Activated CD4-positive, alpha-beta T cell treated with anti-CD3 and anti-CD28 coated beads for 1 hour (primary cell): ENCODE measurements at regions not wholly inside any gene's neighbourhood (a gene's known extent, or its start where the extent isn't known, plus 50 kb on each side); places are given as distances from the start of the nearest gene placed in this dataset.
A peak's percentile ranks its signal among the peaks of the same experiment; 100 is the strongest.
"Not testable (repeated sequence)": the region's sequence is repeated elsewhere in the genome, so short reads cannot be mapped to it uniquely, and the experiment has no call there.

Experiments
- DNase-seq: peaks from one replicate; pipeline ENCODE4 v3.0.0-alpha.2; 2020

- DNase-seq = no peak
Observed at GRCh38 chr9:33695856-33696255, 99.5 kb upstream of the PRSS3 start.

GRCh38 chr9:33697171-33697570 lies 98.2 kb upstream of the PRSS3 start:
- DNase-seq = no peak

GRCh38 chr9:33698267-33698666 lies 97.1 kb upstream of the PRSS3 start:
- DNase-seq = no peak

DNA sequence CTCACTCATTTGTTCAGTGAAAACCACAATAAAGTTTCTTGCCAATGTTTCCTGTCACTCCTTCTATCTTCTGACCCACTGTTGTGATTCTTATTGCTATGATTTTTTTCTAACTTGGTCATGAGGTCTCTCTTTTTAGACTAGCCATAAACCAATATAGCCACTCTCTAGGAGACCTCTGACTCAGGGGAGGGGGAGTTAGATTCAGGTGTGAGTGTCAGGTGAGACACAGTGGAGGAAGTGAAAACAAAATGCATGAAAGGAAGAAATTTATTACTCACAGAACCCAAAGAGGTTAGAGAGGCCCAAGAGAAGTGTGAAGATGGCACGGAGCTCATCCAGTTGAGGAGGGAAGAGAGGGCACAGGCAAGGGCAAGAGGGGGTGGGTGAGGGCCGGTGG lies 94.4 kb upstream of the PRSS3 start:
- not testable (repeated sequence) for DNase-seq

GRCh38 chr9:33703430-33704102 lies 91.8 kb upstream of the PRSS3 start:
- DNase-seq = no peak

DNA sequence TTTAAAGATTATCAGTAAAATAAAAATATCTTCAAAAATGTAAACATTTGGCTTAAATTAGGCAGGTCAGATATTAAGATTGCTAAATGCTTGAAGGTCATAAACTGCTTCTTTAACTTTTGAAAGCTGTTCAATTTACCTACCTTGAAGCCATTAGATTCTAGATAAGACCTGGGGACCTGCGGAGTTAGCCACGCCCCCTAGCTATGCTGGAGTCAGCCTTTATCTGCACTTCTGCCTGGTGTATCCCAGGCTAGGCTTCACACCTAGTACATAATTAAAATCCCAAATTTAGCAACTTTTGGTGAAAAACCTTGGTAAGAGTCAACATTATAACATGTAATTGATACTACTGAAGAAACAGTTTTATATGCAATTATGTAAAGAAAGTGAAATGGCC lies 89.9 kb upstream of the PRSS3 start:
- DNase-seq = not testable (repeated sequence)

- DNase-seq = no peak
Observed at GRCh38 chr9:33708441-33708840, 86.9 kb upstream of the PRSS3 start.

DNA sequence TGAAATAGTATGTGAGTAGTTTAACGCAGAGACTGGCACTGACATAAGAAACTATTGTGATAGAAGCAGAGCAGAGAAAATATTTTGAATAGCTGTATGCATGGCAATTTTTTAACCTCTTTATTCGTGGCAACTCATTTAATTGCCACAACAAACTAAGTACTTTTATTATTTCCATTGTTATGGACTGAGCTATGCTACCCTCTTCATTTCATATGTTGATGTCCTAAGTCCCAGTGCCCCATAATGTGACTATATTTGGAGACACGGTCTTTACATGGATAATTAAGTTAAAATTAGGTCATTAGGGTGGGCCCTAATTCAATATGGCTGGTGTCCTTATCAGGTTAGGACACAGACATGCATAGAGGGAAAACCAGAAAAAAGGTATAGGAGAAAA lies 86.1 kb upstream of the PRSS3 start:
- no peak for DNase-seq

DNA sequence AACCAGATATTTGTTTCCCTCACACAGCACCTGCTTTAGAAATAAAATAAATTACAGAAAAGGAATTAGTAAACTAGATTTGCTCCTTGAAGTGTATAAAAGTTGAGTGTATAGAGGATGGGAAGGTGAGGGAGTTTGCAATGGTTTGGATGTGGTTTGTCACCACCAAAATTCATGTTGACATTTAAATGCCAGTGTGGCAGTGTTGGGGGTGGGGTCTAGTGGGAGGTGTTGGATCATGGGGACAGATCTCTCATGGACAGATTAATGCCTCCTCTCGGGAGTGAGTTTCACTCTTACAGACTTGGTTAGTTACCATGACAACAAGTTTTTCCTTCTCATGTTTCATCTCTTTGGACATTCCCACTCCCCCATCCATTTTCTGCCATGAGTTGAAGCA lies 83.9 kb upstream of the PRSS3 start:
- DNase-seq = not testable (repeated sequence)

GRCh38 chr9:33714989-33715388 lies 80.4 kb upstream of the PRSS3 start:
- no peak for DNase-seq

GRCh38 chr9:33718987-33719386 lies 76.4 kb upstream of the PRSS3 start:
- no peak for DNase-seq

GRCh38 chr9:33719581-33720374 lies 75.6 kb upstream of the PRSS3 start:
- no peak for DNase-seq

GRCh38 chr9:33721674-33722358 lies 73.5 kb upstream of the PRSS3 start:
- DNase-seq = peak; percentile 73

- no peak for DNase-seq
Observed at GRCh38 chr9:33722359-33722675, 73.0 kb upstream of the PRSS3 start.

- no peak for DNase-seq
Observed at GRCh38 chr9:33728613-33729012, 66.7 kb upstream of the PRSS3 start.

DNA sequence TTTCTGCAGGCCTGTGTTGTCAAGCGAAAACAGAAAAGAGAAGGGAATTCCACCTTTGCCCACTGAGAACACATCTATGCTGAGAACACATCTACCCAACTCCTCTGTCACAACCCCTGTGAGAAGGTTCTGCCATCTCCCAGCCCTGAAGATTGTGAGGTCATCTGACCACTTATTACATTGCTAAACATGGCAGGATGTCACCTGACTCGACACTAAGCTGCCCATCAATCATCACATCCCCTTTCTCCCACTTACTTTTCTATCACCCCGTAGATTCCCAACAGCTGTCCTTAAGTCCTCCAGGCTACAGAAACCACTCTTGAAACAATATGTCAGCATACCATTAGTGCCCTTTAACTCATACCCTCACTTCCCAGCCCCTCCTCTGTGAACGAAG lies 64.2 kb upstream of the PRSS3 start:
- DNase-seq = no peak

DNA sequence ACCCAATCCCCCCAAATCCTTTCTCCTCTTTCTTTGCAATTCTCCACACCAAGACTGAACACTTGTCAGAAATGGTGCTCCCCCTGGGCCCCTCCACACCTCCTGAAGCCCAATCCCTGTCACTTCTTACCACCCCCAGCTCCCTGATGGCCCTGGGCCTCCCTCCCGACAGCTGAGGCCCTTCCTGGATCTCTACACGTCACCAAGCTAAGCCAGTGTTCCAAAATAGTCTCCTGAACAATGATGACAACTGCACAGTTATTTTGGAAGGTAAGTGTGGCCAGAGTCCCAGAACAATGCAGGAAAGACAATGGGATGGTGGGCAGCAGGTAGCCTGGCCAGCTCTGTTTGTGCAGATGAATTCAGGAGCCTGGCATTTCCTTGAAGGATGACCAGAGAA lies 63.7 kb upstream of the PRSS3 start:
- no peak for DNase-seq

DNA sequence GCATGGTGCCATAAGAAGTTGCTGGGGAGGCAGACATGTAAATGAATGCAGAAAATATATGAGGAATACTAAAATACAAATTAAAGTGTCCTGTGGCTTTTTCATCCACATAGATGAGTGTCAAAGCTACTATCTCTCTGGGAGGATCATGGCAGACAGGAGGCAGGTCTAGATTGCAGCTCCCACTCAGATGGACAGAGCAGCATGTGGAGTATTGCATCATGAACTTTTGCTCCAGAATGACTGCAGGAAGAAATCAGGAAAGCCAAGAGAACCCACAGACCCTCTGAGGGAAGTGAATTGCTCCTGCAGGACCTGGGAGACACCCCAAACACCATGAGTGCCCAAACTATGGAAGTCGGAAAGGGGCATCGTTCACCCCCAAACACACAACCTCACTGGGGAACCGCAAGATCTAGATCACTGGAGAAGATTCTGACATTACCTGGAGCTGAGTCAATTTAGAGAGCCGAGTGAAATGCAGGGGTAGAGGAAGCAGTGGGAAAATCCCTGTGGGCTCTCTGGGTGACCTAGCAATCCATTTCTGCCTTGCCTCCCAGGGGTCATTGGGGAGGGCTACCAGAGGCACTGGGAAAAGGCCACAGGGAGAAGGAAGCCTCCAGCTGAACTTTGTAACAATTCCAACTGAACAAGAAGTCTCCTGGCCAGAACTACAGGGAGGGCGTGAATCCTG lies 61.0 kb upstream of the PRSS3 start:
- not testable (repeated sequence) for DNase-seq

- not testable (repeated sequence) for DNase-seq
Observed at GRCh38 chr9:33734941-33735835, 60.2 kb upstream of the PRSS3 start.

DNA sequence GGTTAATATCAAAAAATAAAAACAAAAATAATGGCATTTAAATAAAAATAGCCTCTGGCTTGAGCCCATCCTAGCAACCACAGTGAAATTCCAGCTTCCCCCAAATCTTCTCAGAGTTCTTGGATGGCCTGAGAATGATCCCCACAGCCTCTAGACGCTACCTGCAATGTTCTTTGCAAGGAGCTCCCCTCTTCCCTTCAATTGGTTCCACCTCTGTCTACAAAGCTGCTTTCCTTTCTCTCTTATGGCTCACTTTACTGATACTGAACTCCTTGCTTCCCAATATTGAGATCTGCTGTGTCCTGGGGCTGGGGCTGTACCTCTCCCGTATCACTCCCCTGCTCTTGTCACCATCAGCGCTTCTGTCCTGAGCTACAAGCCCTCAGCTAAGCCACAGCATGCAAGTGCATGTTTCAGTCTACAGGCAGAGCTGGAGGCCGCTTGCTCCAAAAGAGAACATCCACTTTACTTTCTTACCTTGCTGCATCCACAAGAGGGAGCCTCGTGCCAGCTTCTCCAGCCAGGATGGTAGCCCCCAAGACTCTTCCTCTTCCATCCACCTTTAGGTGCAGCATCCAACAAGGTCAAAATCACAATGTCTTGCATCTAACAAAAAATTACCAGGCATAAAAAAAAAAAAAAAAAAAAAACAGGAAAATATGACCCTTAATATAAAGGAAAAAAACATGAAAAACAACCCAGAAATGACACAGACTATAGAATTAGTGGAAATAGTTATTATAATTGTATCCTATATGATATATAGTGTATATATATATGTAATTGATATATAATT lies 57.4 kb upstream of the PRSS3 start:
- DNase-seq = no peak

GRCh38 chr9:33739398-33739797 lies 56.0 kb upstream of the PRSS3 start:
- DNase-seq = no peak

GRCh38 chr9:33740075-33740474 lies 55.3 kb upstream of the PRSS3 start:
- DNase-seq = no peak
